ENCODE measurements at regions not wholly inside any gene's neighbourhood (a gene's known extent, or its start where the extent isn't known, plus 50 kb on each side); places are given as distances from the start of the nearest gene placed in this dataset.

GRCh38 chr17:79519601-79520000 is 91.2 kb downstream of the RBFOX3 start (continued):
- TF ChIP-seq, protein P1, sequence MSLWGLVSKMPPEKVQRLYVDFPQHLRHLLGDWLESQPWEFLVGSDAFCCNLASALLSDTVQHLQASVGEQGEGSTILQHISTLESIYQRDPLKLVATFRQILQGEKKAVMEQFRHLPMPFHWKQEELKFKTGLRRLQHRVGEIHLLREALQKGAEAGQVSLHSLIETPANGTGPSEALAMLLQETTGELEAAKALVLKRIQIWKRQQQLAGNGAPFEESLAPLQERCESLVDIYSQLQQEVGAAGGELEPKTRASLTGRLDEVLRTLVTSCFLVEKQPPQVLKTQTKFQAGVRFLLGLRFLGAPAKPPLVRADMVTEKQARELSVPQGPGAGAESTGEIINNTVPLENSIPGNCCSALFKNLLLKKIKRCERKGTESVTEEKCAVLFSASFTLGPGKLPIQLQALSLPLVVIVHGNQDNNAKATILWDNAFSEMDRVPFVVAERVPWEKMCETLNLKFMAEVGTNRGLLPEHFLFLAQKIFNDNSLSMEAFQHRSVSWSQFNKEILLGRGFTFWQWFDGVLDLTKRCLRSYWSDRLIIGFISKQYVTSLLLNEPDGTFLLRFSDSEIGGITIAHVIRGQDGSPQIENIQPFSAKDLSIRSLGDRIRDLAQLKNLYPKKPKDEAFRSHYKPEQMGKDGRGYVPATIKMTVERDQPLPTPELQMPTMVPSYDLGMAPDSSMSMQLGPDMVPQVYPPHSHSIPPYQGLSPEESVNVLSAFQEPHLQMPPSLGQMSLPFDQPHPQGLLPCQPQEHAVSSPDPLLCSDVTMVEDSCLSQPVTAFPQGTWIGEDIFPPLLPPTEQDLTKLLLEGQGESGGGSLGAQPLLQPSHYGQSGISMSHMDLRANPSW (CRISPR knock-in tag; conservative IDR thresholded peaks at IDR 0.05; ENCODE audit: low read depth): no peak
- TF ChIP-seq TEAD1 (CRISPR knock-in tag; IDR thresholded peaks at IDR 0.05): no peak
- no peak for TF ChIP-seq ZNF232 (CRISPR knock-in tag; IDR thresholded peaks at IDR 0.05)

GRCh38 chr17:79518585-79519523 is 92.0 kb downstream of the RBFOX3 start:
- Mint-ChIP-seq H3K36me3 (no peaks in the 10 kb centered on the region), H3K4me1 (peaks cover 12% of the 10 kb centered on the region), H3K27me3 (ENCODE audit: low read depth) (peaks cover 4% of the 10 kb centered on the region; the same call in 1 of the 2 replicates), H3K27ac (no peak overlapping the region), H3K4me3 (no peak overlapping the region), H3K9me3 (no peaks in the 10 kb centered on the region)
- ChIA-PET CTCF (interaction anchor here (1.0 kb wide), 1 partner anchor 8 kb away, joined by 4 read pairs; no protein-coding TSS in a partner anchor), POLR2A (no interaction called here)
- DNase-seq (ENCODE audit: low spot score) (no peak), ATAC-seq (no peak)
- no peak for TF ChIP-seq E2F1 (CRISPR knock-in tag; IDR thresholded peaks at IDR 0.05)
- TF ChIP-seq ETV6 (CRISPR knock-in tag; IDR thresholded peaks at IDR 0.05): no peak
- no peak for TF ChIP-seq CREB1 (CRISPR knock-in tag; IDR thresholded peaks at IDR 0.05)
- TF ChIP-seq ZNF232 (CRISPR knock-in tag; IDR thresholded peaks at IDR 0.05): no peak
- no peak for TF ChIP-seq MYBL2 (CRISPR knock-in tag; IDR thresholded peaks at IDR 0.05)
- TF ChIP-seq, protein P2, sequence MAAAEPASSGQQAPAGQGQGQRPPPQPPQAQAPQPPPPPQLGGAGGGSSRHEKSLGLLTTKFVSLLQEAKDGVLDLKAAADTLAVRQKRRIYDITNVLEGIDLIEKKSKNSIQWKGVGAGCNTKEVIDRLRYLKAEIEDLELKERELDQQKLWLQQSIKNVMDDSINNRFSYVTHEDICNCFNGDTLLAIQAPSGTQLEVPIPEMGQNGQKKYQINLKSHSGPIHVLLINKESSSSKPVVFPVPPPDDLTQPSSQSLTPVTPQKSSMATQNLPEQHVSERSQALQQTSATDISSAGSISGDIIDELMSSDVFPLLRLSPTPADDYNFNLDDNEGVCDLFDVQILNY (CRISPR knock-in tag; IDR thresholded peaks at IDR 0.05): no peak
- TF ChIP-seq, protein P3, sequence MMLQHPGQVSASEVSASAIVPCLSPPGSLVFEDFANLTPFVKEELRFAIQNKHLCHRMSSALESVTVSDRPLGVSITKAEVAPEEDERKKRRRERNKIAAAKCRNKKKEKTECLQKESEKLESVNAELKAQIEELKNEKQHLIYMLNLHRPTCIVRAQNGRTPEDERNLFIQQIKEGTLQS (CRISPR knock-in tag; conservative IDR thresholded peaks at IDR 0.05): no peak
- TF ChIP-seq ZBTB43 (CRISPR knock-in tag; IDR thresholded peaks at IDR 0.05): no peak
- TF ChIP-seq, protein P4, sequence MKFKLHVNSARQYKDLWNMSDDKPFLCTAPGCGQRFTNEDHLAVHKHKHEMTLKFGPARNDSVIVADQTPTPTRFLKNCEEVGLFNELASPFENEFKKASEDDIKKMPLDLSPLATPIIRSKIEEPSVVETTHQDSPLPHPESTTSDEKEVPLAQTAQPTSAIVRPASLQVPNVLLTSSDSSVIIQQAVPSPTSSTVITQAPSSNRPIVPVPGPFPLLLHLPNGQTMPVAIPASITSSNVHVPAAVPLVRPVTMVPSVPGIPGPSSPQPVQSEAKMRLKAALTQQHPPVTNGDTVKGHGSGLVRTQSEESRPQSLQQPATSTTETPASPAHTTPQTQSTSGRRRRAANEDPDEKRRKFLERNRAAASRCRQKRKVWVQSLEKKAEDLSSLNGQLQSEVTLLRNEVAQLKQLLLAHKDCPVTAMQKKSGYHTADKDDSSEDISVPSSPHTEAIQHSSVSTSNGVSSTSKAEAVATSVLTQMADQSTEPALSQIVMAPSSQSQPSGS (CRISPR knock-in tag; IDR thresholded peaks at IDR 0.05; ENCODE audit: borderline replicate concordance, low read depth): no peak
- TF ChIP-seq NR2C2 (CRISPR knock-in tag; IDR thresholded peaks at IDR 0.05): no peak
- TF ChIP-seq MXD4 (CRISPR knock-in tag; IDR thresholded peaks at IDR 0.05; ENCODE audit: borderline replicate concordance): no peak
- TF ChIP-seq USF2 (CRISPR knock-in tag; IDR thresholded peaks at IDR 0.05): no peak

Data from WTC11 (cell line).